ENCODE measurements at regions not wholly inside any gene's neighbourhood (a gene's known extent, or its start where the extent isn't known, plus 50 kb on each side); places are given as distances from the start of the nearest gene placed in this dataset.

- H3K4me1 Mint-ChIP-seq (ENCODE audit: low read depth, unreplicated experiment): peaks cover 6% of the 10 kb centered on the region
- CTCF ChIA-PET: no interaction called here
- DNase-seq: no peak
- no peaks in the 10 kb centered on the region for H3K9me3 Mint-ChIP-seq (ENCODE audit: low read depth, unreplicated experiment)
- BruUV-seq (replicated peaks): no TSS peak
- H3K36me3 Mint-ChIP-seq (ENCODE audit: insufficient read depth, unreplicated experiment): no peaks in the 10 kb centered on the region
- intact Hi-C loops (cut with micrococcal nuclease; ENCODE audit: unreplicated experiment): no loop called here
- H3K27me3 Mint-ChIP-seq (ENCODE audit: unreplicated experiment): no peaks in the 10 kb centered on the region
- TF ChIP-seq CTCF (IDR thresholded peaks at IDR 0.05; ENCODE audit: unreplicated experiment): no peak
- H3K27ac Mint-ChIP-seq (ENCODE audit: unreplicated experiment): no peak overlapping the region
- H3K4me3 Mint-ChIP-seq (ENCODE audit: low read depth, unreplicated experiment): no peak overlapping the region
Observed at GRCh38 chr21:16651956-16652355, 860.9 kb upstream of the CXADR start.

GRCh38 chr21:16663436-16663835, 849.4 kb upstream of the CXADR start:
- no peak overlapping the region for H3K4me3 Mint-ChIP-seq (ENCODE audit: low read depth, unreplicated experiment)
- no peak for DNase-seq
- no peak overlapping the region for H3K27ac Mint-ChIP-seq (ENCODE audit: unreplicated experiment)
- H3K27me3 Mint-ChIP-seq (ENCODE audit: unreplicated experiment): no peaks in the 10 kb centered on the region
- CTCF ChIA-PET: no interaction called here
- H3K9me3 Mint-ChIP-seq (ENCODE audit: low read depth, unreplicated experiment): no peaks in the 10 kb centered on the region
- no peak for TF ChIP-seq CTCF (IDR thresholded peaks at IDR 0.05; ENCODE audit: unreplicated experiment)
- BruUV-seq (replicated peaks): no TSS peak
- intact Hi-C loops (cut with micrococcal nuclease; ENCODE audit: unreplicated experiment): no loop called here
- no peaks in the 10 kb centered on the region for H3K4me1 Mint-ChIP-seq (ENCODE audit: low read depth, unreplicated experiment)
- H3K36me3 Mint-ChIP-seq (ENCODE audit: insufficient read depth, unreplicated experiment): no peaks in the 10 kb centered on the region

GRCh38 chr21:16667395-16667794, 845.4 kb upstream of the CXADR start:
- BruUV-seq (replicated peaks): no TSS peak
- Mint-ChIP-seq H3K4me1 (ENCODE audit: low read depth, unreplicated experiment) (no peaks in the 10 kb centered on the region), H3K27me3 (ENCODE audit: unreplicated experiment) (no peaks in the 10 kb centered on the region), H3K36me3 (ENCODE audit: insufficient read depth, unreplicated experiment) (no peaks in the 10 kb centered on the region), H3K27ac (ENCODE audit: unreplicated experiment) (no peak overlapping the region), H3K4me3 (ENCODE audit: low read depth, unreplicated experiment) (no peak overlapping the region), H3K9me3 (ENCODE audit: low read depth, unreplicated experiment) (no peaks in the 10 kb centered on the region)
- TF ChIP-seq CTCF (IDR thresholded peaks at IDR 0.05; ENCODE audit: unreplicated experiment): no peak
- DNase-seq: no peak
- CTCF ChIA-PET: no interaction called here
- intact Hi-C loops (cut with micrococcal nuclease; ENCODE audit: unreplicated experiment): no loop called here

GRCh38 chr21:16674949-16675348, 837.9 kb upstream of the CXADR start:
- H3K4me3 Mint-ChIP-seq (ENCODE audit: low read depth, unreplicated experiment): no peak overlapping the region
- no peaks in the 10 kb centered on the region for H3K9me3 Mint-ChIP-seq (ENCODE audit: low read depth, unreplicated experiment)
- no peaks in the 10 kb centered on the region for H3K27me3 Mint-ChIP-seq (ENCODE audit: unreplicated experiment)
- CTCF ChIA-PET: no interaction called here
- intact Hi-C loops (cut with micrococcal nuclease; ENCODE audit: unreplicated experiment): no loop called here
- TF ChIP-seq CTCF (IDR thresholded peaks at IDR 0.05; ENCODE audit: unreplicated experiment): no peak
- H3K27ac Mint-ChIP-seq (ENCODE audit: unreplicated experiment): no peak overlapping the region
- no peaks in the 10 kb centered on the region for H3K36me3 Mint-ChIP-seq (ENCODE audit: insufficient read depth, unreplicated experiment)
- BruUV-seq (replicated peaks): no TSS peak
- no peaks in the 10 kb centered on the region for H3K4me1 Mint-ChIP-seq (ENCODE audit: low read depth, unreplicated experiment)
- no peak for DNase-seq

GRCh38 chr21:16676391-16676790, 836.5 kb upstream of the CXADR start:
- CTCF ChIA-PET: no interaction called here
- no peak for TF ChIP-seq CTCF (IDR thresholded peaks at IDR 0.05; ENCODE audit: unreplicated experiment)
- Mint-ChIP-seq H3K27ac (ENCODE audit: unreplicated experiment) (no peak overlapping the region), H3K27me3 (ENCODE audit: unreplicated experiment) (no peaks in the 10 kb centered on the region), H3K4me3 (ENCODE audit: low read depth, unreplicated experiment) (no peak overlapping the region), H3K36me3 (ENCODE audit: insufficient read depth, unreplicated experiment) (no peaks in the 10 kb centered on the region), H3K9me3 (ENCODE audit: low read depth, unreplicated experiment) (no peaks in the 10 kb centered on the region), H3K4me1 (ENCODE audit: low read depth, unreplicated experiment) (no peaks in the 10 kb centered on the region)
- intact Hi-C loops (cut with micrococcal nuclease; ENCODE audit: unreplicated experiment): no loop called here
- DNase-seq: no peak
- no TSS peak for BruUV-seq (replicated peaks)
